HL-60/S4 (cell line): ENCODE measurements at regions not wholly inside any gene's neighbourhood (a gene's known extent, or its start where the extent isn't known, plus 50 kb on each side); places are given as distances from the start of the nearest gene placed in this dataset.
"Not testable (repeated sequence)": the region's sequence is repeated elsewhere in the genome, so short reads cannot be mapped to it uniquely, and the experiment has no call there.

Source experiments
- in situ Hi-C: fragments of 300-500 bp; cut with MboI; formaldehyde crosslinking; loops from 2 replicates; pipeline ENCODE4 v1.14.3; 2022; ENCODE audit warnings: low sequenced_read_pairs

- in situ Hi-C loops: loop anchor here (25.0 kb wide), 1 partner anchor 329 kb away; no protein-coding TSS in a partner anchor
Measured at GRCh38 chr5:62791059-62791458, 212.4 kb downstream of the LRRC70 start.

- in situ Hi-C loops: loop anchor here (25.0 kb wide), 1 partner anchor 328 kb away; no protein-coding TSS in a partner anchor
Measured at GRCh38 chr5:62790348-62790747, 211.7 kb downstream of the LRRC70 start.

GRCh38 chr5:62786099-62786498, 207.5 kb downstream of the LRRC70 start:
- in situ Hi-C loops: loop anchor here (25.0 kb wide), 1 partner anchor 324 kb away; no protein-coding TSS in a partner anchor

- in situ Hi-C loops: loop anchor here (25.0 kb wide), 1 partner anchor 323 kb away; no protein-coding TSS in a partner anchor
Measured at GRCh38 chr5:62785588-62785987, 207.0 kb downstream of the LRRC70 start.

- in situ Hi-C loops: loop anchor here (25.0 kb wide), 1 partner anchor 321 kb away; no protein-coding TSS in a partner anchor
Measured at GRCh38 chr5:62783374-62784057, 204.9 kb downstream of the LRRC70 start.

GRCh38 chr5:62780888-62781287, 202.3 kb downstream of the LRRC70 start:
- in situ Hi-C loops: loop anchor here (25.0 kb wide), 1 partner anchor 319 kb away; no protein-coding TSS in a partner anchor

- in situ Hi-C loops: loop anchor here (25.0 kb wide), 1 partner anchor 318 kb away; no protein-coding TSS in a partner anchor
Measured at GRCh38 chr5:62780230-62780629, 201.6 kb downstream of the LRRC70 start.

- in situ Hi-C loops: loop anchor here (25.0 kb wide), 1 partner anchor 317 kb away; no protein-coding TSS in a partner anchor
Measured at GRCh38 chr5:62779010-62779422, 200.4 kb downstream of the LRRC70 start.

GRCh38 chr5:62778316-62779009, 199.8 kb downstream of the LRRC70 start:
- in situ Hi-C loops: loop anchor here (25.0 kb wide), 1 partner anchor 316 kb away; no protein-coding TSS in a partner anchor

GRCh38 chr5:62777081-62777480, 198.5 kb downstream of the LRRC70 start:
- in situ Hi-C loops: loop anchor here (25.0 kb wide), 1 partner anchor 315 kb away; no protein-coding TSS in a partner anchor

- in situ Hi-C loops: loop anchor here (25.0 kb wide), 1 partner anchor 314 kb away; no protein-coding TSS in a partner anchor
Measured at GRCh38 chr5:62776592-62776991, 198.0 kb downstream of the LRRC70 start.

- in situ Hi-C loops: no loop called here
Measured at GRCh38 chr5:62773460-62773859, 194.8 kb downstream of the LRRC70 start.

- in situ Hi-C loops: no loop called here
Measured at GRCh38 chr5:62771341-62771740, 192.7 kb downstream of the LRRC70 start.

GRCh38 chr5:62767650-62768049, 189.0 kb downstream of the LRRC70 start:
- in situ Hi-C loops: no loop called here

- in situ Hi-C loops: no loop called here
Measured at GRCh38 chr5:62767077-62767476, 188.5 kb downstream of the LRRC70 start.

- in situ Hi-C loops: no loop called here
Measured at GRCh38 chr5:62762503-62762902, 183.9 kb downstream of the LRRC70 start.

GRCh38 chr5:62757686-62758085, 179.1 kb downstream of the LRRC70 start:
- in situ Hi-C loops: not testable (repeated sequence)

- in situ Hi-C loops: not testable (repeated sequence)
Measured at GRCh38 chr5:62752998-62753367, 174.4 kb downstream of the LRRC70 start.

- in situ Hi-C loops: not testable (repeated sequence)
Measured at GRCh38 chr5:62752056-62752997, 173.7 kb downstream of the LRRC70 start.

GRCh38 chr5:62742207-62742606, 163.6 kb downstream of the LRRC70 start:
- in situ Hi-C loops: no loop called here
